Spleen (tissue), 7 donors: ENCODE measurements at regions not wholly inside any gene's neighbourhood (a gene's known extent, or its start where the extent isn't known, plus 50 kb on each side); places are given as distances from the start of the nearest gene placed in this dataset.

Source experiments
- POLR2A ChIP-seq, 3 donors: fragments of 450-650 bp; IDR thresholded peaks; one replicate each; pipeline ENCODE4 v1.5.1; 2017; ENCODE audit warnings: antibody characterized with exemption in 3 of 3, mild to moderate bottlenecking in 1 of 3
- POLR2AphosphoS5 ChIP-seq, 3 donors: sonication (generic); formaldehyde crosslinking; IDR thresholded peaks; one replicate each; pipeline ENCODE4 v1.5.1; 2017; ENCODE audit warnings: antibody characterized with exemption in 3 of 3
- TF ChIP-seq, protein P1 (sequence below), 11 experiments: fragments of 200-600 bp in 7 of 11; fragments of 450-650 bp in 4 of 11; sonication (generic) in 4 of 11; IDR thresholded peaks in 8 of 11; conservative IDR thresholded peaks in 3 of 11; 1 replicate in 7 of 11; 2 replicates in 4 of 11; pipeline versions ENCODE4 v1.4.0 to v1.8.0; 2016 to 2021; ENCODE audit warnings: antibody characterized with exemption in 11 of 11, inconsistent platforms in 4 of 11, mild to moderate bottlenecking in 1 of 11
- donor health status: DM: no; HTN: no; CAD: no; lungs with moderate emphysema.
- donor health status: DM: no; HTN: no; CAD: no.
- donor health status: DM: no; HTN: no; CAD: no.

DNA sequence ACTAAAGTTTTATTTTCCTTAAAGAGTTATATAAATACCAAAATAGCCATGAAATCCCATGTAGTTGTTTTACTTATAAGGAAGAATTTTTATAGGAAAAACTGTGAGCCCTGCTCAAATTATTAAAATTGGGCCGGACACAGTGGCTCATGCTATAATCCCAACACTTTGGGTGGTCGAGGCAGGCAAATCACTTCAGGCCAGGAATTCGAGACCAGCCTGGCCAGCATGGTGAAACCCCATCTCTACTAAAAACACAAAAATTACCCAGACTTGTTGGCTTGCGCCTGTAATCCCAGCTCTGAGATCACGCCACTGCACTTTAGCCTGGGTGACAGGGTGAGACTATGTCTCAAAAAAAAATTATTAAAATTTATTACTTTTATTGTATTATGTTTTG is 149.3 kb downstream of the MRPL39 start:
- TF ChIP-seq, protein P1, sequence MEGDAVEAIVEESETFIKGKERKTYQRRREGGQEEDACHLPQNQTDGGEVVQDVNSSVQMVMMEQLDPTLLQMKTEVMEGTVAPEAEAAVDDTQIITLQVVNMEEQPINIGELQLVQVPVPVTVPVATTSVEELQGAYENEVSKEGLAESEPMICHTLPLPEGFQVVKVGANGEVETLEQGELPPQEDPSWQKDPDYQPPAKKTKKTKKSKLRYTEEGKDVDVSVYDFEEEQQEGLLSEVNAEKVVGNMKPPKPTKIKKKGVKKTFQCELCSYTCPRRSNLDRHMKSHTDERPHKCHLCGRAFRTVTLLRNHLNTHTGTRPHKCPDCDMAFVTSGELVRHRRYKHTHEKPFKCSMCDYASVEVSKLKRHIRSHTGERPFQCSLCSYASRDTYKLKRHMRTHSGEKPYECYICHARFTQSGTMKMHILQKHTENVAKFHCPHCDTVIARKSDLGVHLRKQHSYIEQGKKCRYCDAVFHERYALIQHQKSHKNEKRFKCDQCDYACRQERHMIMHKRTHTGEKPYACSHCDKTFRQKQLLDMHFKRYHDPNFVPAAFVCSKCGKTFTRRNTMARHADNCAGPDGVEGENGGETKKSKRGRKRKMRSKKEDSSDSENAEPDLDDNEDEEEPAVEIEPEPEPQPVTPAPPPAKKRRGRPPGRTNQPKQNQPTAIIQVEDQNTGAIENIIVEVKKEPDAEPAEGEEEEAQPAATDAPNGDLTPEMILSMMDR (IDR thresholded peaks at IDR 0.05 in 8 of 11, conservative IDR thresholded peaks at IDR 0.05 in 3 of 11): no peak
- TF ChIP-seq POLR2AphosphoS5 (IDR thresholded peaks at IDR 0.05) (no peak), POLR2A (IDR thresholded peaks at IDR 0.05) (no peak)
